H1 (cell line): ENCODE measurements at regions not wholly inside any gene's neighbourhood (a gene's known extent, or its start where the extent isn't known, plus 50 kb on each side); places are given as distances from the start of the nearest gene placed in this dataset.

ENCODE experiments used
- CREB1 ChIP-seq: IDR thresholded peaks from 2 replicates; pipeline ENCODE4 v1.6.1; 2012; ENCODE audit warnings: inconsistent platforms
- CTCF ChIP-seq, 3 experiments: IDR thresholded peaks; 1 replicate in 2 of 3; 2 replicates in 1 of 3; pipeline versions ENCODE4 v1.5.1 to v1.6.1; 2011; ENCODE audit warnings: low read length in 3 of 3, mild to moderate bottlenecking in 3 of 3, inconsistent platforms in 2 of 3, low read depth in 1 of 3, moderate library complexity in 1 of 3; ENCODE audit not compliant: insufficient read depth in 1 of 3; ENCODE audit errors: control extremely low read depth in 1 of 3
- GTF2F1 ChIP-seq: IDR thresholded peaks from 2 replicates; pipeline ENCODE4 v1.6.1; 2012; ENCODE audit warnings: low read depth, low read length, improper control_type of control experiment, borderline replicate concordance
- HDAC2 ChIP-seq, 2 experiments: fragments of 300-600 bp in 1 of 2; sonication (generic) in 1 of 2; IDR thresholded peaks; 2 replicates each; pipeline ENCODE4 v1.6.1; 2011 to 2012; ENCODE audit warnings: low read depth in 2 of 2, low read length in 2 of 2, mild to moderate bottlenecking in 2 of 2, moderate library complexity in 2 of 2, borderline replicate concordance in 1 of 2, inconsistent platforms in 1 of 2
- POLR2A ChIP-seq, 2 experiments: IDR thresholded peaks; 1 replicate in 1 of 2; 2 replicates in 1 of 2; pipeline ENCODE4 v1.6.1; 2011; ENCODE audit warnings: low read depth in 2 of 2, low read length in 2 of 2, mild to moderate bottlenecking in 2 of 2; ENCODE audit errors: control extremely low read depth in 1 of 2
- POLR2AphosphoS5 ChIP-seq: IDR thresholded peaks from 2 replicates; pipeline ENCODE4 v1.6.1; 2011; ENCODE audit warnings: low read depth, low read length
- SIN3A ChIP-seq, 2 experiments: IDR thresholded peaks in 1 of 2; conservative IDR thresholded peaks in 1 of 2; 2 replicates each; pipeline ENCODE4 v1.6.1; 2011 to 2012; ENCODE audit warnings: low read length in 2 of 2, improper control_type of control experiment in 1 of 2, low read depth in 1 of 2, mild to moderate bottlenecking in 1 of 2
- TF ChIP-seq, protein P1 (sequence below): IDR thresholded peaks from 2 replicates; pipeline ENCODE4 v1.6.1; 2012; ENCODE audit warnings: inconsistent platforms

- no peak for TF ChIP-seq CTCF (IDR thresholded peaks at IDR 0.05; ENCODE audit: control extremely low read depth in 1 of 3, insufficient read depth in 1 of 3, low read depth in 1 of 3, low read length in 3 of 3)
- no peak for TF ChIP-seq SIN3A (conservative IDR thresholded peaks at IDR 0.05 in 1 of 2, IDR thresholded peaks at IDR 0.05 in 1 of 2; ENCODE audit: low read depth in 1 of 2, low read length in 2 of 2)
- no peak for TF ChIP-seq POLR2A (IDR thresholded peaks at IDR 0.05; ENCODE audit: control extremely low read depth in 1 of 2, low read depth in 2 of 2, low read length in 2 of 2)
- no peak for TF ChIP-seq HDAC2 (IDR thresholded peaks at IDR 0.05; ENCODE audit: borderline replicate concordance in 1 of 2, low read depth in 2 of 2, low read length in 2 of 2)
- no peak for TF ChIP-seq POLR2AphosphoS5
- no peak for TF ChIP-seq CREB1
- TF ChIP-seq GTF2F1: no peak
- TF ChIP-seq, protein P1, sequence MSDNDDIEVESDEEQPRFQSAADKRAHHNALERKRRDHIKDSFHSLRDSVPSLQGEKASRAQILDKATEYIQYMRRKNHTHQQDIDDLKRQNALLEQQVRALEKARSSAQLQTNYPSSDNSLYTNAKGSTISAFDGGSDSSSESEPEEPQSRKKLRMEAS: no peak
These were observed 532.9 kb upstream of the NUDT12 start for GRCh38 chr5:104095527-104095926.
